Pancreas (tissue), 10 donors: ENCODE measurements at regions not wholly inside any gene's neighbourhood (a gene's known extent, or its start where the extent isn't known, plus 50 kb on each side); places are given as distances from the start of the nearest gene placed in this dataset.

ENCODE experiments used
- ATAC-seq, 4 donors: fragments of 200-7000 bp; cut with Tn5 transposase; one replicate each; pipeline versions ENCODE4 v1.8.0 to v1.9.1; 2020; ENCODE audit warnings: mild to moderate bottlenecking in 4 of 4, moderate library complexity in 4 of 4
- DNase-seq, 6 donors: peaks; one replicate each; pipeline ENCODE4 v3.0.0-alpha.2; 2020
- FAIRE-seq: peaks from 2 replicates; lab custom pipeline; 2012; peaks lifted over from hg19 to GRCh38; lab: Jason Lieb, UNC
- H3K27ac ChIP-seq, 4 donors: fragments of 200-600 bp; sonication (generic); 1 replicate in 3 of 4; 2 replicates in 1 of 4; pipeline versions ENCODE4 v1.5.0 to v1.8.0; 2020
- H3K27me3 ChIP-seq, 4 donors: fragments of 200-600 bp; one replicate each; pipeline ENCODE4 v1.8.0; 2021
- H3K36me3 ChIP-seq, 3 donors: fragments of 200-600 bp; sonication (generic) in 1 of 3; one replicate each; pipeline versions ENCODE4 v1.5.0 to v1.8.0; 2020 to 2021
- H3K4me1 ChIP-seq, 3 donors: fragments of 200-600 bp; one replicate each; pipeline ENCODE4 v1.8.0; 2021
- H3K4me3 ChIP-seq, 4 donors: fragments of 200-600 bp; sonication (generic) in 2 of 4; one replicate each; pipeline versions ENCODE4 v1.5.0 to v1.8.0; 2020 to 2021
- H3K9me3 ChIP-seq, 4 donors: fragments of 200-600 bp; one replicate each; pipeline ENCODE4 v1.8.0; 2021
- WGBS, 2 donors: extraction: QIAGEN DNeasy Blood & Tissue Kit; methylation state at CpG; one replicate each; pipeline ENCODE4 v1.1.7; 2013; 5-methylcytosine and 5-hydroxymethylcytosine counted together
- intact Hi-C, 3 donors: fragments of 100-400 bp; cut with DNase I; formaldehyde crosslinking; loops; one replicate each; pipeline versions ENCODE4 v1.11.1 to v1.14.2; 2022
- TF ChIP-seq, protein P1 (sequence below), 4 donors: fragments of 200-600 bp; sonication (generic) in 3 of 4; IDR thresholded peaks; one replicate each; pipeline versions ENCODE4 v1.5.0 to v1.8.0; 2021; ENCODE audit warnings: antibody characterized with exemption in 4 of 4
- donor health status: healthy with polysubstance abuse.
- donor health status: DM: no; HTN: no; CAD: no; lungs with moderate emphysema.
- donor health status: DM: no; HTN: no; CAD: no.
- donor health status: control.
- donor health status: control.
- donor health status: Bipolar disorder and iron deficiency.
- donor health status: DM: yes; HTN: yes; CAD: no.
- donor health status: DM: no; HTN: no; CAD: no.
- donor health status: DM: no; HTN: no; CAD: no.
- donor health status: DM: yes; HTN: yes; CAD: no.

DNA sequence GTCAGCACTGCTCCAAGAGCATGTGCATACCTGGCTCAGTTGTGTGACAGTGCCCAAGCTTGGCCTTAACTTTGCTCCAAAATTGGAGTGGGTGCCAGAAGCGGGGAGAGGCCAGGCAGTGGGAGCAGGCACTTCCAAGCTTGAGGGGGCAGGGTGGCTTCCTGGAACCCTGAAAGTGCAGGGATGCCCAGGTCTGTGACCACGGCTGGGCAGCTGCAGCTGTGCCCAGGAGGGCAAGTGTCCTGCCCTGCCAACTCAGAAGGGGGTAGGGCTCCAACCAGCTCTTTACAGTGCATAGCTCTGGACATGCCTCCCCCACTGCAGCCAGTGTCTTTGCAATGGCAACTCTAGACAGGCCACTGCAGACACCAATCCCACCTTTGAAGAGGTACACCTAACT is 478.6 kb downstream of the OTOL1 start:
- Histone ChIP-seq H3K36me3 (no peaks in the 10 kb centered on the region), H3K27me3 (no peaks in the 10 kb centered on the region), H3K27ac (no peak overlapping the region), H3K9me3 (no peaks in the 10 kb centered on the region), H3K4me3 (no peak overlapping the region), H3K4me1 (no peaks in the 10 kb centered on the region)
- 58 to 80% methylated on average over 2 of the region's 2 CpGs for WGBS, 2 donors
- FAIRE-seq (no peak), ATAC-seq (no peak), DNase-seq (no peak)
- TF ChIP-seq, protein P1, sequence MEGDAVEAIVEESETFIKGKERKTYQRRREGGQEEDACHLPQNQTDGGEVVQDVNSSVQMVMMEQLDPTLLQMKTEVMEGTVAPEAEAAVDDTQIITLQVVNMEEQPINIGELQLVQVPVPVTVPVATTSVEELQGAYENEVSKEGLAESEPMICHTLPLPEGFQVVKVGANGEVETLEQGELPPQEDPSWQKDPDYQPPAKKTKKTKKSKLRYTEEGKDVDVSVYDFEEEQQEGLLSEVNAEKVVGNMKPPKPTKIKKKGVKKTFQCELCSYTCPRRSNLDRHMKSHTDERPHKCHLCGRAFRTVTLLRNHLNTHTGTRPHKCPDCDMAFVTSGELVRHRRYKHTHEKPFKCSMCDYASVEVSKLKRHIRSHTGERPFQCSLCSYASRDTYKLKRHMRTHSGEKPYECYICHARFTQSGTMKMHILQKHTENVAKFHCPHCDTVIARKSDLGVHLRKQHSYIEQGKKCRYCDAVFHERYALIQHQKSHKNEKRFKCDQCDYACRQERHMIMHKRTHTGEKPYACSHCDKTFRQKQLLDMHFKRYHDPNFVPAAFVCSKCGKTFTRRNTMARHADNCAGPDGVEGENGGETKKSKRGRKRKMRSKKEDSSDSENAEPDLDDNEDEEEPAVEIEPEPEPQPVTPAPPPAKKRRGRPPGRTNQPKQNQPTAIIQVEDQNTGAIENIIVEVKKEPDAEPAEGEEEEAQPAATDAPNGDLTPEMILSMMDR (IDR thresholded peaks at IDR 0.05): no peak
- intact Hi-C loops: no loop called here

GRCh38 chr3:161977063-161977462 is 480.5 kb downstream of the OTOL1 start:
- Histone ChIP-seq H3K27ac (no peak overlapping the region), H3K4me3 (no peak overlapping the region), H3K27me3 (no peaks in the 10 kb centered on the region), H3K36me3 (no peaks in the 10 kb centered on the region), H3K9me3 (no peaks in the 10 kb centered on the region), H3K4me1 (no peaks in the 10 kb centered on the region)
- ATAC-seq (no peak), FAIRE-seq (no peak), DNase-seq (no peak)
- 20 to 28% methylated on average over 1 of the region's 1 CpG for WGBS, 2 donors
- intact Hi-C loops: no loop called here
- TF ChIP-seq, protein P1 (IDR thresholded peaks at IDR 0.05): no peak

DNA sequence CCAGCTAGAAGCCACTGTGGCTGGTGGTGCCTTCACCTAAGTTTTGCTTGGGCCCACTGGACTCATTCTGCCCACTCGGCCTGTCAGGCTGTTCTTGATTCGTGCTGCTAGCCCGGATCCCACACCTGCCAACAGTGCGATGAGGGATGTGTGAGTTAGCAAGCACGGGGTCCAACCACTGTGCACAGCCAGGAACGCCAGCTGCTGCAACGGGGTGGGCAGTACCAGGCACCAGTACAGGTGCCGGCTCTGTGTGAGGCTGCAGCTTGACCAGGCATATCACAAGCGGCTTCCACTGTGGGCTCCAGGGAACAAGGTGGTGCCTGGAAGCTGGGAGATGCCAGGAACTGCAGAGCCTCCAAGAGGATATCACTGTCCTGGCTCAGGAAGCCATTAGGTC is 481.2 kb downstream of the OTOL1 start:
- intact Hi-C loops: no loop called here
- Histone ChIP-seq H3K4me1 (no peaks in the 10 kb centered on the region), H3K9me3 (no peaks in the 10 kb centered on the region), H3K27me3 (no peaks in the 10 kb centered on the region), H3K36me3 (no peaks in the 10 kb centered on the region), H3K27ac (no peak overlapping the region), H3K4me3 (no peak overlapping the region)
- DNase-seq: peak in 1 of 6 donors; percentile 40
- TF ChIP-seq, protein P1 (IDR thresholded peaks at IDR 0.05): no peak
- no peak for FAIRE-seq
- 72 to 80% methylated on average over 9 of the region's 9 CpGs for WGBS, 2 donors
- no peak for ATAC-seq

DNA sequence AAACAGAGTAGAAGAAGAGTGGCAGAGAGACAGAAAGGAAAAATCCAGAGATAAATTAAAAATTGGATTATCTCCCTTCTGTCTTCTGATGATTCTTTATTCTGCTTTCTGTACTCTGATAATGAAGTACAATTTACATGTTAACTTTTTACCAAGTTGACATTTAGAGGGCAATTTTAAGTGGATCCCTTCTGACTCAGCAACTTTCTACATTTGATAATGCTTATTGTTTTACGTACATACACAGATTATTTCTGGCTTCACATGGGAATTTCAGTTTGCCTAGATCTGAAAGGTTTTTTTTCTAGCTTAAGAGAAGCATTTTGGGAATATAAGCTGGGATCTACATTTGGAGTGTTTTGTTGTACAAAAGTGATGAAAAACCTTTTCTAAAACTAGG is 491.3 kb downstream of the OTOL1 start:
- ATAC-seq (no peak), DNase-seq (no peak), FAIRE-seq (no peak)
- H3K4me3 ChIP-seq: no peak overlapping the region
- H3K27me3 ChIP-seq: no peaks in the 10 kb centered on the region
- WGBS, 2 donors: 34 to 46% methylated on average over 1 of the region's 1 CpG
- H3K36me3 ChIP-seq: no peaks in the 10 kb centered on the region
- H3K9me3 ChIP-seq: no peaks in the 10 kb centered on the region
- no peak overlapping the region for H3K27ac ChIP-seq
- H3K4me1 ChIP-seq: no peaks in the 10 kb centered on the region
- intact Hi-C loops: no loop called here
- TF ChIP-seq, protein P1 (IDR thresholded peaks at IDR 0.05): no peak

DNA sequence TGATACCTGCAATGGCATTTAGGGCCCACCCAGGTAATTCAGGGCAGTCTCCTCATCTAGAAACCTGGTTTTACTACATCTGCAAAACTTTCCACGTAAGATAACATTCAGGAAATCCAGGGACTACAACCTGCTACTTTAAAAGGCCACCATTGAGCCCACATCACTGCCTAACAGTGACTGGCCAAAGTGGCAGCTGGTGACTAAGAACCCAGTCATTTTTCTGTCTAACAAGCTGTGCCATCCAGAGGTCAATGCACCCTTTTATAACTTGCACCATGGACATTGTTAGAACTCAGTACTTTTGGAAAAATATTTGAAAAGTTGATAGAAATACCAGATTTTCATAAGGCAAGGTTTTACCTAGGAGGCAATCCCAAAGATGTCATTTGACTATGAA is 492.4 kb downstream of the OTOL1 start:
- no peaks in the 10 kb centered on the region for H3K27me3 ChIP-seq
- ATAC-seq (no peak), FAIRE-seq (no peak), DNase-seq (no peak)
- H3K4me3 ChIP-seq: no peak overlapping the region
- no peaks in the 10 kb centered on the region for H3K4me1 ChIP-seq
- intact Hi-C loops: no loop called here
- WGBS, 2 donors: 47 to 77% methylated on average over 1 of the region's 1 CpG
- no peaks in the 10 kb centered on the region for H3K9me3 ChIP-seq
- TF ChIP-seq, protein P1 (IDR thresholded peaks at IDR 0.05): no peak
- no peaks in the 10 kb centered on the region for H3K36me3 ChIP-seq
- no peak overlapping the region for H3K27ac ChIP-seq
